Fibroblast of pulmonary artery (primary cell): ENCODE measurements at regions not wholly inside any gene's neighbourhood (a gene's known extent, or its start where the extent isn't known, plus 50 kb on each side); places are given as distances from the start of the nearest gene placed in this dataset.

Source experiments
- DNase-seq: peaks from one replicate; pipeline ENCODE4 v3.0.0-alpha.2; 2010; ENCODE audit warnings: low read depth
- H3K4me3 ChIP-seq: replicated peaks from 2 replicates; pipeline ENCODE4 v1.5.1; 2011; ENCODE audit warnings: low read depth, mild to moderate bottlenecking, control low read depth, low read length, moderate library complexity
- CTCF ChIP-seq: IDR thresholded peaks from 2 replicates; pipeline ENCODE4 v1.5.1; 2011; ENCODE audit warnings: mild to moderate bottlenecking, control low read depth, low read length, inconsistent platforms; ENCODE audit errors: missing control alignments

- no peak for DNase-seq
- no peak overlapping the region for H3K4me3 ChIP-seq
- no peak for TF ChIP-seq CTCF
Measured at GRCh38 chr1:204736836-204737235, 51.3 kb upstream of the LRRN2 start.

GRCh38 chr1:204738506-204738905 lies 53.0 kb upstream of the LRRN2 start:
- DNase-seq: no peak
- no peak for TF ChIP-seq CTCF
- H3K4me3 ChIP-seq: no peak overlapping the region

- DNase-seq: no peak
- no peak overlapping the region for H3K4me3 ChIP-seq
- TF ChIP-seq CTCF: no peak
Measured at GRCh38 chr1:204740354-204740753, 54.8 kb upstream of the LRRN2 start.

GRCh38 chr1:204741440-204741839 lies 55.9 kb upstream of the LRRN2 start:
- TF ChIP-seq CTCF: no peak
- no peak for DNase-seq
- no peak overlapping the region for H3K4me3 ChIP-seq

GRCh38 chr1:204742676-204743251 lies 57.2 kb upstream of the LRRN2 start:
- no peak for TF ChIP-seq CTCF
- no peak overlapping the region for H3K4me3 ChIP-seq
- no peak for DNase-seq

- DNase-seq: no peak
- H3K4me3 ChIP-seq: no peak overlapping the region
- TF ChIP-seq CTCF: no peak
Measured at GRCh38 chr1:204744107-204744779, 58.7 kb upstream of the LRRN2 start.
